Liver (tissue), 8 donors: ENCODE measurements at regions not wholly inside any gene's neighbourhood (a gene's known extent, or its start where the extent isn't known, plus 50 kb on each side); places are given as distances from the start of the nearest gene placed in this dataset.
"Not testable (repeated sequence)": the region's sequence is repeated elsewhere in the genome, so short reads cannot be mapped to it uniquely, and the experiment has no call there.

Experiments
- DNase-seq: peaks from one replicate; pipeline ENCODE4 v3.0.0-alpha.2; 2017; ENCODE audit warnings: low spot score
- H3K27ac ChIP-seq, 2 donors: one replicate each; pipeline ENCODE4 v1.7.0; 2013; ENCODE audit warnings: inconsistent platforms in 2 of 2, low read length in 2 of 2, control low read depth in 1 of 2, low read depth in 1 of 2, mild to moderate bottlenecking in 1 of 2
- H3K27me3 ChIP-seq, 4 donors: one replicate each; pipeline versions ENCODE4 v1.6.1 to v1.7.0; 2013; ENCODE audit warnings: low read length in 3 of 4, inconsistent platforms in 1 of 4, mild to moderate bottlenecking in 1 of 4, moderate library complexity in 1 of 4; ENCODE audit not compliant: control insufficient read depth in 4 of 4, insufficient read depth in 4 of 4
- H3K36me3 ChIP-seq, 4 donors: one replicate each; pipeline versions ENCODE4 v1.6.1 to v1.7.0; 2013; ENCODE audit warnings: low read length in 3 of 4, mild to moderate bottlenecking in 3 of 4, low read depth in 1 of 4, moderate library complexity in 1 of 4; ENCODE audit not compliant: control insufficient read depth in 4 of 4, insufficient read depth in 3 of 4
- H3K4me1 ChIP-seq, 4 donors: one replicate each; pipeline versions ENCODE4 v1.6.1 to v1.7.0; 2013; ENCODE audit warnings: low read length in 3 of 4, mild to moderate bottlenecking in 3 of 4, moderate library complexity in 1 of 4; ENCODE audit not compliant: control insufficient read depth in 4 of 4, insufficient read depth in 4 of 4
- H3K4me3 ChIP-seq, 3 donors: one replicate each; pipeline versions ENCODE4 v1.6.1 to v1.7.0; 2013; ENCODE audit warnings: low read length in 3 of 3, control low read depth in 1 of 3, low read depth in 1 of 3, mild to moderate bottlenecking in 1 of 3
- H3K9ac ChIP-seq, 2 donors: one replicate each; pipeline ENCODE4 v1.7.0; 2013; ENCODE audit warnings: low read length in 2 of 2, mild to moderate bottlenecking in 2 of 2, moderate library complexity in 2 of 2, control low read depth in 1 of 2, low read depth in 1 of 2
- H3K9me3 ChIP-seq, 4 donors: one replicate each; pipeline versions ENCODE4 v1.6.1 to v1.7.0; 2013; ENCODE audit warnings: low read length in 3 of 4; ENCODE audit not compliant: control insufficient read depth in 4 of 4
- EGR1 ChIP-seq, 2 donors: IDR thresholded peaks; 2 replicates each; pipeline ENCODE4 v1.6.1; 2016 to 2018; ENCODE audit warnings: antibody characterized with exemption in 2 of 2, low read depth in 2 of 2
- FOXA1 ChIP-seq: IDR thresholded peaks from 2 replicates; pipeline ENCODE4 v1.6.1; 2016; ENCODE audit warnings: antibody characterized with exemption
- FOXA2 ChIP-seq: IDR thresholded peaks from 2 replicates; pipeline ENCODE4 v1.6.1; 2016; ENCODE audit warnings: antibody characterized with exemption
- GABPA ChIP-seq, 2 donors: IDR thresholded peaks in 1 of 2; conservative IDR thresholded peaks in 1 of 2; 2 replicates each; pipeline ENCODE4 v1.6.1; 2016; ENCODE audit warnings: antibody characterized with exemption in 2 of 2, mild to moderate bottlenecking in 1 of 2, moderate library complexity in 1 of 2
- HNF4A ChIP-seq, 2 donors: conservative IDR thresholded peaks; 2 replicates each; pipeline ENCODE4 v1.6.1; 2016; ENCODE audit warnings: antibody characterized with exemption in 2 of 2, mild to moderate bottlenecking in 2 of 2
- HNF4G ChIP-seq: IDR thresholded peaks from 2 replicates; pipeline ENCODE4 v1.6.1; 2016; ENCODE audit warnings: antibody characterized with exemption
- RAD21 ChIP-seq, 2 donors: IDR thresholded peaks; 2 replicates each; pipeline ENCODE4 v1.6.1; 2016; ENCODE audit warnings: antibody characterized with exemption in 2 of 2, mild to moderate bottlenecking in 2 of 2
- RXRA ChIP-seq, 2 donors: IDR thresholded peaks; 2 replicates each; pipeline ENCODE4 v1.6.1; 2017 to 2018; ENCODE audit warnings: antibody characterized with exemption in 2 of 2, mild to moderate bottlenecking in 1 of 2
- SP1 ChIP-seq: IDR thresholded peaks from 2 replicates; pipeline ENCODE4 v1.6.1; 2018; ENCODE audit warnings: antibody characterized with exemption, mild to moderate bottlenecking
- TAF1 ChIP-seq: conservative IDR thresholded peaks from 2 replicates; pipeline ENCODE4 v1.6.1; 2016; ENCODE audit warnings: antibody characterized with exemption, mild to moderate bottlenecking
- WGBS: extraction: QIAGEN DNeasy Blood & Tissue Kit; methylation state at CpG from one replicate; pipeline ENCODE4 v1.1.7; 2013; 5-methylcytosine and 5-hydroxymethylcytosine counted together
- TF ChIP-seq, protein P1 (sequence below): IDR thresholded peaks from 2 replicates; pipeline ENCODE4 v1.6.1; 2016; ENCODE audit warnings: antibody characterized with exemption, mild to moderate bottlenecking
- TF ChIP-seq, protein P2 (sequence below): IDR thresholded peaks from 2 replicates; pipeline ENCODE4 v1.6.1; 2016; ENCODE audit warnings: antibody characterized with exemption
- TF ChIP-seq, protein P3 (sequence below): IDR thresholded peaks from 2 replicates; pipeline ENCODE4 v1.6.1; 2016; ENCODE audit warnings: antibody characterized with exemption
- TF ChIP-seq, protein P4 (sequence below): fragments of 150-350 bp; IDR thresholded peaks from 2 replicates; pipeline ENCODE4 v1.5.1; 2017; ENCODE audit warnings: improper control_type of control experiment, low read depth, low read length; ENCODE audit not compliant: missing input control
- donor health status: healthy.
- donor health status: healthy.
- donor health status: healthy.
- donor health status: healthy.
- donor health status: healthy.

DNA sequence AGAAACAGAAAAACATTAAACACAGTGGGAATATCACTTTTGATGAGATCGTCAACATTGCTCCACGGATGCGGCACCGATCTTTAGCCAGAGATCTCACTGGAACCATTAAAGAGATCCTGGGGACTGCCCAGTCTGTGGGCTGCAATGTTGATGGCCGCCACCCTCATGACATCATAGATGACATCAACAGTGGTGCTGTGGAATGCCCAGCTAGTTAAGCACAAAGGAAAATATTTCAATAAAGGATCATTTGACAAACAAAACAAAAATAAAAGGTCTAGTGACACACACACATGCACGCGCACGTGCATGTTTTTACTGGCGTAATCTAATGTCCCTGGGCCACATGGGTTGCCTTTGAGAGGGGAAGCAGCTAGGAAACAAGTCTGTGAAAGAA, 78.4 kb upstream of the PIM1 start:
- H3K27me3 ChIP-seq, H3K9ac ChIP-seq, H3K27ac ChIP-seq, H3K4me1 ChIP-seq, H3K36me3 ChIP-seq, H3K4me3 ChIP-seq, H3K9me3 ChIP-seq, DNase-seq: not testable (repeated sequence)
- 95% methylated on average over 9 of the region's 9 CpGs for whole genome bisulfite sequencing

DNA sequence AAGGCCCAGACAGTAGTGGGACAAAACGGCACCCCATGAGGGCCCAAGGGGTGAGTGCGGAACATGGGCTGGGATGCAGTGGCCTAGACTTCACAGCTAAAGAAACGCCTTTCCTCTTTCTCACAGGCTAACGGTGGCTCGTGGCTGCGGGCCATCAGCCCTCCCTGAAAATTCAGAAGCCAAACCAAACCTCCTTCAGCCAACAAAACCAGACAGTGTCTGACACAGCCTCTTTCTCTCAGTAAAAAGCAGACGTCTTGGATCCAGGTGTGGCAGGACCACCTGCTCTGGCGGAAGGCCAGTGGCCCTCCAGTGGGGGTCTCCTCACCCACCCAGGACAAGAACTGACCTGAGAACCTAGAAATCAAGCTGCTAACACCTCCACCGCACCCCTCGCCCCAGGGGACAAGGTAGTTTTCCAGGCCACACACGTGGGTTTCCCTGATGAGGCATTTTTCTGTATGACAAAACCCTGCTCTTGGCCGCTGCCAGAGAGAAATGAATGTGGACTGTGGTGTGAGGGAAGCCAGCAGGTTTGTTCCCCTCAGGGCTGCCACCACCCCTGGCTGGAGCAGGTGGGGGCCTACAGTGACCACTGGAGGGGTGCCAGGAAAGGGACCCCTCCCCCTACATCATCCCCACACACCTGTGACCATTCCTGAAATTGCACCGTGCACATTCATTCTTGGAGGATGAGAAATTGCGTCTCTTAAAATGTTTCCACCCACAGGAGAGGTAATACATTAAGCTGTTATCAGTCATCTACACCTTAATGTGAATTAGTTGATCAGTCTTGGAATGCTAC, 76.8 kb upstream of the PIM1 start:
- Histone ChIP-seq H3K27ac (no peak overlapping the region), H3K9ac (no peak overlapping the region), H3K9me3 (no peaks in the 10 kb centered on the region), H3K4me1 (no peaks in the 10 kb centered on the region), H3K4me3 (no peak overlapping the region), H3K27me3 (no peaks in the 10 kb centered on the region), H3K36me3 (no peaks in the 10 kb centered on the region)
- WGBS: 86% methylated on average over 14 of the region's 14 CpGs
- DNase-seq: no peak
- TF ChIP-seq HNF4A (conservative IDR thresholded peaks at IDR 0.05): no peak
- TF ChIP-seq, protein P1, sequence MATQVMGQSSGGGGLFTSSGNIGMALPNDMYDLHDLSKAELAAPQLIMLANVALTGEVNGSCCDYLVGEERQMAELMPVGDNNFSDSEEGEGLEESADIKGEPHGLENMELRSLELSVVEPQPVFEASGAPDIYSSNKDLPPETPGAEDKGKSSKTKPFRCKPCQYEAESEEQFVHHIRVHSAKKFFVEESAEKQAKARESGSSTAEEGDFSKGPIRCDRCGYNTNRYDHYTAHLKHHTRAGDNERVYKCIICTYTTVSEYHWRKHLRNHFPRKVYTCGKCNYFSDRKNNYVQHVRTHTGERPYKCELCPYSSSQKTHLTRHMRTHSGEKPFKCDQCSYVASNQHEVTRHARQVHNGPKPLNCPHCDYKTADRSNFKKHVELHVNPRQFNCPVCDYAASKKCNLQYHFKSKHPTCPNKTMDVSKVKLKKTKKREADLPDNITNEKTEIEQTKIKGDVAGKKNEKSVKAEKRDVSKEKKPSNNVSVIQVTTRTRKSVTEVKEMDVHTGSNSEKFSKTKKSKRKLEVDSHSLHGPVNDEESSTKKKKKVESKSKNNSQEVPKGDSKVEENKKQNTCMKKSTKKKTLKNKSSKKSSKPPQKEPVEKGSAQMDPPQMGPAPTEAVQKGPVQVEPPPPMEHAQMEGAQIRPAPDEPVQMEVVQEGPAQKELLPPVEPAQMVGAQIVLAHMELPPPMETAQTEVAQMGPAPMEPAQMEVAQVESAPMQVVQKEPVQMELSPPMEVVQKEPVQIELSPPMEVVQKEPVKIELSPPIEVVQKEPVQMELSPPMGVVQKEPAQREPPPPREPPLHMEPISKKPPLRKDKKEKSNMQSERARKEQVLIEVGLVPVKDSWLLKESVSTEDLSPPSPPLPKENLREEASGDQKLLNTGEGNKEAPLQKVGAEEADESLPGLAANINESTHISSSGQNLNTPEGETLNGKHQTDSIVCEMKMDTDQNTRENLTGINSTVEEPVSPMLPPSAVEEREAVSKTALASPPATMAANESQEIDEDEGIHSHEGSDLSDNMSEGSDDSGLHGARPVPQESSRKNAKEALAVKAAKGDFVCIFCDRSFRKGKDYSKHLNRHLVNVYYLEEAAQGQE: no peak
- TF ChIP-seq FOXA2: no peak
- TF ChIP-seq HNF4G: no peak
- TF ChIP-seq FOXA1: no peak
- TF ChIP-seq TAF1: no peak
- TF ChIP-seq, protein P2, sequence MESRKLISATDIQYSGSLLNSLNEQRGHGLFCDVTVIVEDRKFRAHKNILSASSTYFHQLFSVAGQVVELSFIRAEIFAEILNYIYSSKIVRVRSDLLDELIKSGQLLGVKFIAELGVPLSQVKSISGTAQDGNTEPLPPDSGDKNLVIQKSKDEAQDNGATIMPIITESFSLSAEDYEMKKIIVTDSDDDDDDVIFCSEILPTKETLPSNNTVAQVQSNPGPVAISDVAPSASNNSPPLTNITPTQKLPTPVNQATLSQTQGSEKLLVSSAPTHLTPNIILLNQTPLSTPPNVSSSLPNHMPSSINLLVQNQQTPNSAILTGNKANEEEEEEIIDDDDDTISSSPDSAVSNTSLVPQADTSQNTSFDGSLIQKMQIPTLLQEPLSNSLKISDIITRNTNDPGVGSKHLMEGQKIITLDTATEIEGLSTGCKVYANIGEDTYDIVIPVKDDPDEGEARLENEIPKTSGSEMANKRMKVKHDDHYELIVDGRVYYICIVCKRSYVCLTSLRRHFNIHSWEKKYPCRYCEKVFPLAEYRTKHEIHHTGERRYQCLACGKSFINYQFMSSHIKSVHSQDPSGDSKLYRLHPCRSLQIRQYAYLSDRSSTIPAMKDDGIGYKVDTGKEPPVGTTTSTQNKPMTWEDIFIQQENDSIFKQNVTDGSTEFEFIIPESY: no peak
- no peak for TF ChIP-seq EGR1 (IDR thresholded peaks at IDR 0.05; ENCODE audit: low read depth in 2 of 2)
- TF ChIP-seq, protein P3, sequence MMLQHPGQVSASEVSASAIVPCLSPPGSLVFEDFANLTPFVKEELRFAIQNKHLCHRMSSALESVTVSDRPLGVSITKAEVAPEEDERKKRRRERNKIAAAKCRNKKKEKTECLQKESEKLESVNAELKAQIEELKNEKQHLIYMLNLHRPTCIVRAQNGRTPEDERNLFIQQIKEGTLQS: no peak

DNA sequence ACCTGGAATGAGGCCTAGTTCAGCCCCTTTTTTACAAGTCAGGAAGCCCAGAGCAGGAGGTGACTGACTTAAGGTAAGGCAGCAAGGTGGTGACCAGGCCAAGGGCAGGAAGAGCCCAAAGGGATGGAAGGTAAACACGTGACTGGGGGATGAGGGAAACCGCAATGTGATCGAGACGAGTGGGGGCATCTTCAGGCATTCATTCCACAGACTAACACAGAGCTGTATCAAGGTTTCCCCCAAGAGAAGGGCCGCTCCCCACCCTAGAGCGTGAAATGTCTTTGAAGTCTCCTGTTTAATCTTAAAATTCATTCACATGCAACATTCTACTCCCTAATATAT, 76.3 kb upstream of the PIM1 start:
- no peak overlapping the region for H3K9ac ChIP-seq
- TF ChIP-seq RAD21 (IDR thresholded peaks at IDR 0.05): no peak
- TF ChIP-seq, protein P4, sequence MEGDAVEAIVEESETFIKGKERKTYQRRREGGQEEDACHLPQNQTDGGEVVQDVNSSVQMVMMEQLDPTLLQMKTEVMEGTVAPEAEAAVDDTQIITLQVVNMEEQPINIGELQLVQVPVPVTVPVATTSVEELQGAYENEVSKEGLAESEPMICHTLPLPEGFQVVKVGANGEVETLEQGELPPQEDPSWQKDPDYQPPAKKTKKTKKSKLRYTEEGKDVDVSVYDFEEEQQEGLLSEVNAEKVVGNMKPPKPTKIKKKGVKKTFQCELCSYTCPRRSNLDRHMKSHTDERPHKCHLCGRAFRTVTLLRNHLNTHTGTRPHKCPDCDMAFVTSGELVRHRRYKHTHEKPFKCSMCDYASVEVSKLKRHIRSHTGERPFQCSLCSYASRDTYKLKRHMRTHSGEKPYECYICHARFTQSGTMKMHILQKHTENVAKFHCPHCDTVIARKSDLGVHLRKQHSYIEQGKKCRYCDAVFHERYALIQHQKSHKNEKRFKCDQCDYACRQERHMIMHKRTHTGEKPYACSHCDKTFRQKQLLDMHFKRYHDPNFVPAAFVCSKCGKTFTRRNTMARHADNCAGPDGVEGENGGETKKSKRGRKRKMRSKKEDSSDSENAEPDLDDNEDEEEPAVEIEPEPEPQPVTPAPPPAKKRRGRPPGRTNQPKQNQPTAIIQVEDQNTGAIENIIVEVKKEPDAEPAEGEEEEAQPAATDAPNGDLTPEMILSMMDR: no peak
- TF ChIP-seq SP1: no peak
- TF ChIP-seq HNF4G: no peak
- no peak for TF ChIP-seq GABPA (IDR thresholded peaks at IDR 0.05 in 1 of 2, conservative IDR thresholded peaks at IDR 0.05 in 1 of 2)
- TF ChIP-seq, protein P1: no peak
- no peak for TF ChIP-seq RXRA (IDR thresholded peaks at IDR 0.05)
- H3K4me1 ChIP-seq: no peaks in the 10 kb centered on the region
- H3K27me3 ChIP-seq: no peaks in the 10 kb centered on the region
- WGBS: 88% methylated on average over 6 of the region's 6 CpGs
- DNase-seq: no peak
- no peak overlapping the region for H3K4me3 ChIP-seq
- H3K36me3 ChIP-seq: no peaks in the 10 kb centered on the region
- no peak overlapping the region for H3K27ac ChIP-seq
- no peaks in the 10 kb centered on the region for H3K9me3 ChIP-seq
